ENCODE measurements at regions not wholly inside any gene's neighbourhood (a gene's known extent, or its start where the extent isn't known, plus 50 kb on each side); places are given as distances from the start of the nearest gene placed in this dataset.
A peak's percentile ranks its signal among the peaks of the same experiment; 100 is the strongest.
"Not testable (repeated sequence)": the region's sequence is repeated elsewhere in the genome, so short reads cannot be mapped to it uniquely, and the experiment has no call there.

DNA sequence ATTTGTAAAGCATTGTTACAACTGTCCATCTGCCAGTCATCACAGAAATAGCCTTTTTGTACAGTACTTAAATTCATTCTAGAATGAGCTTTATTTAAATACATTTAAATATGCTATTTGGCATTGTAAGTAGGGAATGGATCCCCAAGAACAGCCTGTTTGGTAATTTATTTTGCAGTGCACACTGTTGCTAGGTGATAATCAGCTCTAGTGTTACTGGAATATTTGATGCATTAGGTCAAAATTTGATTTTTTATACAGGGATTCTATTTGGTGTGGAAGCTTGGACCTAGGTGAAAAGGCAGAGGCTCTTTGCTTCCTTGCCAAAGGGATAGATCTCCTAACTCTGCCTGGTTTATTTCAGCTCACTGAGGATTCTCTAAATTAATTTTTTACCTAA, 593.7 kb downstream of the EPM2A start:
- Mint-ChIP-seq H3K9me3 (no peaks in the 10 kb centered on the region), H3K4me3 (no peak overlapping the region), H3K27ac (no peak overlapping the region), H3K36me3 (no peaks in the 10 kb centered on the region), H3K27me3 (no peaks in the 10 kb centered on the region), H3K4me1 (no peaks in the 10 kb centered on the region)
- no peak for ATAC-seq (ENCODE audit: low read depth in 2 of 2)
- DNase-seq: no peak

DNA sequence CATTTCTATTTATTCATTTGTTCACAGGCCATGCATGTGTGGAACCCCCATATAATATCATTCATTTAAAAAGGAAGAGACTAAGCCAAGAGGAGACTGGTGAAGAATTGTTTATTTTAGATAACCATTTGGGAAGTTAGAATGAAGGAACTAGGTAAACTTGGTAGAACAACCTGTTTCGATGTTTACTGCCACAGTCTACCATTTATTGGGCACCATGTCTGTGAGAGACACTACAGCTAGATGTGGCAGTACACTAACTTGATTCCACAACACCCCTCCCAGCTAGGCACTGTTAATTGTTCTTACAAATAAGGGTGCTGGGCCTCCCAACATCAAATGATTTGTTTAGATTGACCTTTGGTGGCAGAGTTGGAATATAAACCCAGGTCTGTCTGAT, 592.4 kb downstream of the EPM2A start:
- Mint-ChIP-seq H3K9me3 (no peaks in the 10 kb centered on the region), H3K4me1 (no peaks in the 10 kb centered on the region), H3K4me3 (no peak overlapping the region), H3K27me3 (no peaks in the 10 kb centered on the region), H3K36me3 (no peaks in the 10 kb centered on the region), H3K27ac (no peak overlapping the region)
- ATAC-seq (ENCODE audit: low read depth in 2 of 2) (no peak), DNase-seq (no peak)

DNA sequence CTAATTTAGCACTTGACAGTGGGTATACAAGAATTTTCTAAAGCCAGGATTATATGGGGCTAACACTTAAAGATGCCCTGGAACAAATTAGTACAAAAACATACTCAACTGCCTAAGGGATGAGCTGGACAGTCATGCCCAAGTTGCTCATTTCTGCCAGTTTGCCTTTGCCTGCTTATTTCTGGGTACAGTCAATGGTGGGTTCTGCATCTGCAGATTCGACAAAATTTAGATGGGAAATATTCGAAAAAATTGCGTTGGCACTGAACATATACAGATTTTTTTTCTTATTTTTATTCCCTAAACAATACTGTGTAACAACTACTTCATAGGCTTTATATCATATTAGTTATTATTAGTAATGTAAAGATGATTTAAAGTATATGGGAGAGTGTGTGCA, 591.9 kb downstream of the EPM2A start:
- H3K27ac Mint-ChIP-seq: no peak overlapping the region
- H3K9me3 Mint-ChIP-seq: no peaks in the 10 kb centered on the region
- H3K4me1 Mint-ChIP-seq: no peaks in the 10 kb centered on the region
- H3K27me3 Mint-ChIP-seq: no peaks in the 10 kb centered on the region
- no peaks in the 10 kb centered on the region for H3K36me3 Mint-ChIP-seq
- ATAC-seq (ENCODE audit: low read depth in 2 of 2) (no peak), DNase-seq (no peak)
- H3K4me3 Mint-ChIP-seq: no peak overlapping the region

DNA sequence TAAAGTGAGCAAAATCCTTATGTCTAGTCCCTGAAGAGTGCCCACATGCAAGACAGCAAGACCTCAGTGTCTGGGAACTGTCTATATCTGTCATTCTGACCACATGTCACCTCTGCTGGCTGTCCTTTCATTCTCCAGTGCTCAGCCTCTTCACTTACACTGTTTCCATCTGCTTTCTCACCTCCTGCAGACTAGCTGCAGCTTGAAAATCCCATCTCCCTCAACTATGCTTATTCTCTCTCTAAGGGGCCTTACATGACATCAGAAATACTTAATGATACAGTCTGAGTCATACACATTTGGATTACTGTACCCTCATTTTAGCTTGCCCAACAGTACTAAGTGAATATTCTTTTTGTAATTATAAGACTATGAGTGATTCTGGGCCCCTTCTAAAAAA, 587.8 kb downstream of the EPM2A start:
- H3K9me3 Mint-ChIP-seq: no peaks in the 10 kb centered on the region
- peaks cover 0 to 5% (median 0%) of the 10 kb centered on the region in 3 donors for H3K27me3 Mint-ChIP-seq
- peak overlapping the region in 1 of 6 donors; percentile 35 for H3K27ac Mint-ChIP-seq
- no peaks in the 10 kb centered on the region for H3K36me3 Mint-ChIP-seq
- H3K4me3 Mint-ChIP-seq: no peak overlapping the region
- H3K4me1 Mint-ChIP-seq: no peaks in the 10 kb centered on the region
- no peak for ATAC-seq (ENCODE audit: low read depth in 2 of 2)
- no peak for DNase-seq

DNA sequence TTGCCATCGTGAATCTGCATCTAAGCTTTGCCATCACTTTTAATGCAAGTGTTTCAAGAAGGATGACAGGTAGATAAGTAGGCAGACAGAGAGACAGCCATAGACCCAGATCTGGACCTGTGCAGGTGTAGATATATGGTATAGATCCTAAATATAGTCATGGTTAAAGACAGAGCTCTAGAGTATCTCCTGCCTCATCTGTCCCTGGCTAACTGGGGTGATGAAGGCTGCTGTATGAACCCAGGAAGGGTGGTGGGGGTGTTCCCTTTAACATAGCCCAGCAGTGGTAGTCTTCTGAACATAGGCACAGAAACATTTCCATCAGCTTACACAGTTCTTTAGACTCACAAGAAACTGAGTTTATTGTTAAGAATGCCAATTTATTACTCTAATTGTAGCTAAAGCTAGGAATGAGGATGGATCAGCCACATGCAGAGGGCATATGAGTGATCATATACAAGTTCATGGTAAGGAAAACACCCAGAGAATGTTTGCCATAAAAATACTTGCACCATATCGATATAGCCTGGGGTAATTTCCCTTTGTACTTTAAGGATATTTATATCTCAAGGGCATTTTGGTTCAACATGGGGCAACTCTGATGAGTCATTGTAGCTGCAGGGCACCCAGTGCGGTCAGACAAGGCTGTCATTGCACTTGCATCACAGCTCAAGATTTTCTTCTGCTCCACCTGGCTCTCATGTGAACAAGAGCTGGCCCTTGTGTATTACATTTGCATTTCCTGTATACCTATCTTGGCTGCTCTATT, 587.2 kb downstream of the EPM2A start:
- H3K4me1 Mint-ChIP-seq: no peaks in the 10 kb centered on the region
- no peak for ATAC-seq (ENCODE audit: low read depth in 2 of 2)

DNA sequence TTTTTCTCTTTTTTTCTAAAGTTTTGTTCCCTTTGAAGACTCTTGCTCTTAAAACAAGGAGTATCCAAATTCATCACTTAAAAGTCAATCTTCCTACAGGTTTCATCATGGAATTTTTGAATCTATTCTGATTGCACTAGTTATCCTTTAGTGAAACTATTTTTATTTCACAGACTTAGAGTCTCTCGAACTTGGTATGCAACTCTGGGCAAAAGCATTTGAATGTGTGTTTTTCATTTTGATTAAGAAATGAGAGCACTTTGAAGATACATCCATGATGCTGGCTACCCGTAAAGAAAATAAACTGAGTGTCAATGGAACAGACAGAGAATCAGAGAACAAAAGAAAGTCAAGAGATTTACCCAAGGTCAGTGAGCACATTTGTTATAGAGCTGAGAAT, 586.5 kb downstream of the EPM2A start:
- ATAC-seq (ENCODE audit: low read depth in 2 of 2): no peak
- no peak overlapping the region for H3K4me3 Mint-ChIP-seq
- H3K27me3 Mint-ChIP-seq: peaks cover 0 to 5% (median 0%) of the 10 kb centered on the region in 3 donors
- H3K9me3 Mint-ChIP-seq: no peaks in the 10 kb centered on the region
- H3K27ac Mint-ChIP-seq: peak overlapping the region in 1 of 6 donors; percentile 61
- DNase-seq: no peak
- no peaks in the 10 kb centered on the region for H3K36me3 Mint-ChIP-seq
- H3K4me1 Mint-ChIP-seq: no peaks in the 10 kb centered on the region

More for the DNA sequence above, 587.2 kb downstream of the EPM2A start:
- DNase-seq: no peak
- Mint-ChIP-seq H3K27ac (peak overlapping the region in 2 of 6 donors; percentile 35 to 61), H3K36me3 (no peaks in the 10 kb centered on the region), H3K9me3 (no peaks in the 10 kb centered on the region), H3K4me3 (no peak overlapping the region), H3K27me3 (peaks cover 0 to 5% (median 0%) of the 10 kb centered on the region in 3 donors)

DNA sequence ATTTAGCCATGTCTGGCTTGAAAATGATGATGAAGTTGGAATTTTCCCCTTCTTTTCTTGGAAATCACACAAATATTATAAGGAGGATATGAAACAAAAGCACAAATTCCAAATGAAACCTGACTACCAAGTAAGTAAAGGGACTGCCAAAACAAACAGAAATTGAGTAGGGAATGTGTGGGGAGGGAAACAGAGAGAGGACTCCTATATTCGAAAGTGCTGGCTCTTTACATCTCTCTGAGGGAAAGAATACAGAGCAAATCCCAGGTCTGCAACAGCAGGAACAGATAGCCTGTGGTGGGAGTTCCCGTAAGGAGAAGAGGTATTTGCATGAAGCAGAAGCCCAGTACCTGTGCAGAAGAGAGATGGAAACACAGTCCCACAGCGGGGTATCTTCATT, 583.7 kb downstream of the EPM2A start:
- Mint-ChIP-seq H3K4me1 (no peaks in the 10 kb centered on the region), H3K27ac (no peak overlapping the region), H3K9me3 (peaks cover 0 to 5% (median 2%) of the 10 kb centered on the region in 7 donors), H3K36me3 (no peaks in the 10 kb centered on the region), H3K27me3 (peaks cover 0 to 5% (median 0%) of the 10 kb centered on the region in 3 donors), H3K4me3 (no peak overlapping the region)
- DNase-seq (no peak), ATAC-seq (ENCODE audit: low read depth in 2 of 2) (no peak)

DNA sequence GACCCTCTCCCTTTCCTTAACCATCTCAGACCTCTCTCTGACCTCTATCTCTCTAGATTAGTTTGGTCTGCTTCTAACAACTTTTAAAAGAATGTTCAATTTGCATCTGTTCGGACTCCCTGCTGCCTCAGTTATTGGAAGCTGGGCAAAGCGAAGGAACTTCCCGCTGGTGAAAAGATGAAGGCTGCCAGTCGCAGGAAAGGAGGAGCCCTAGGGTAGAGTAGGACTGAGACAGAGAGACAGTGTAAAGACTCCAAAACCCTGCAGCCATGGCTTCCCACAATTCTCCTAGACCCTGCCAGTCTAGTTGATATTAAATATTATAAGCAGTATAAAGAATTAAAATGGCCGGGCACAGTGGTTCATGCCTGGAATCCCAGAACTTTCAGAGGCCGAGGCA, 581.8 kb downstream of the EPM2A start:
- DNase-seq (no peak), ATAC-seq (ENCODE audit: low read depth in 2 of 2) (no peak)
- Mint-ChIP-seq H3K4me3 (no peak overlapping the region), H3K27me3 (peaks cover 0 to 5% (median 0%) of the 10 kb centered on the region in 3 donors), H3K4me1 (no peaks in the 10 kb centered on the region), H3K9me3 (peaks cover 2 to 21% (median 10%) of the 10 kb centered on the region in 7 donors), H3K27ac (no peak overlapping the region), H3K36me3 (no peaks in the 10 kb centered on the region)

DNA sequence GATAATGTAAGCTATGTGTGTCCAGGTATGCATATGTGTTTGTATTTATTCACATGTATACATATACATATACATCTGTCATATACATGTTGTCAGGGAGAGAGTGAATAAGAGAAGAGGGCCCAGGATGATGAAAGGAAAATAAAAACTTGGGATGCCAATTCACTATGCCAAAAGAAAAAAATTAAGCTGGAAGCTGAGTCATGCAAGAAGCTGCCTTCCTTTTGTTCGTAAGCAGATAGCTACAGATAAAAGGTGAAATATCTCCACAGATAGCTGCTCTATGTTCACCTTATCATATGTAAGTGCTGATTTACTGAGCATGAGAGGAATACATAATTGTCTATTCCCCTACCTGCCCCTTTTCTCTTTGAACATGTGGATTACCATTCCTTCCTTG, 579.9 kb downstream of the EPM2A start:
- no peaks in the 10 kb centered on the region for H3K4me1 Mint-ChIP-seq
- no peaks in the 10 kb centered on the region for H3K36me3 Mint-ChIP-seq
- H3K4me3 Mint-ChIP-seq: no peak overlapping the region
- no peak overlapping the region for H3K27ac Mint-ChIP-seq
- DNase-seq (no peak), ATAC-seq (ENCODE audit: low read depth in 2 of 2) (no peak)
- no peaks in the 10 kb centered on the region for H3K27me3 Mint-ChIP-seq
- peaks cover 8 to 27% (median 15%) of the 10 kb centered on the region in 7 donors for H3K9me3 Mint-ChIP-seq

DNA sequence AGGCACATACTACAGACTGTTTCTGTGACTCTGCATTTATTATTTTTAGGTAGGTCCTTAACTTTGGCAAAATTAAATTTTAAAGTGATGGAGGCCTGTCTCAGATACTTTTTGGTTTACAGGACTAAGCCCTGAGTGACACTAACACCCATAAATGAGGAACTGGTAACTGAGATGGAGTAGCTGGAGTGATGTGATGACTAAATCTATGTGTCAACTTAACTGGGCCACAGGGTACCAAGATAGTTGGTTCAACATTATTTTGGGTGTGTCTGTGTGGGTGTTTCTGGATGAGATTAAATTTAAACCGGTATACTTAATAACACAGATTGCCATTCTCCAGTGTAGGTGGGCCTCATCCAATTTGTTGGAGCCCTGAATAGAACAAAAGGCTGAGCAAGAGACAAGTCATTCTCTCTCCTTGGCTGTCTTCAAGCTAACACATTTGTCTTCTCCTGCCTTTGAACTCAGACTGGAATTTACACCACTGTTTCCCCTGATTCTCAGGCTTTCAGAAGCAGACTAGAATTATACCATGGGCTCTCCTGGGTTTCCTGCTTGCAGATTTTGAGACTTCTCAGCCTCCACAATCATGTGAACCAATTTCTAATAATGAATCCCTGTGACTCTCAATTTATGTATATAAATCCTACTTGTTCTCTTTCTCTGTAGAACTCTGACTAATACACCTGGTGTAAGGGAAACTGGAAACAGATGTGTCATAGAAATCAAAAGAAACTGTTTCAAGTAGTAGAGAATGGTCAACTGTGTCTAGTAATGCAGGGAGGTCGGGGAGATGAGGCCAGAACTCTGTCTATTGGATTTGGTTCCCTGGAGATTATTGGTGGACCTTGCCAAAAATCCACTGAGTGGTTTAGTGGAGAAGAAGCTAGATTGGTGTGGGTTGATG, 579.2 kb downstream of the EPM2A start:
- ATAC-seq (ENCODE audit: low read depth in 2 of 2) (no peak), DNase-seq (no peak)
- no peaks in the 10 kb centered on the region for H3K4me1 Mint-ChIP-seq
- no peaks in the 10 kb centered on the region for H3K27me3 Mint-ChIP-seq
- no peaks in the 10 kb centered on the region for H3K36me3 Mint-ChIP-seq
- no peak overlapping the region for H3K27ac Mint-ChIP-seq
- no peak overlapping the region for H3K4me3 Mint-ChIP-seq
- peaks cover 8 to 27% (median 15%) of the 10 kb centered on the region in 7 donors for H3K9me3 Mint-ChIP-seq

DNA sequence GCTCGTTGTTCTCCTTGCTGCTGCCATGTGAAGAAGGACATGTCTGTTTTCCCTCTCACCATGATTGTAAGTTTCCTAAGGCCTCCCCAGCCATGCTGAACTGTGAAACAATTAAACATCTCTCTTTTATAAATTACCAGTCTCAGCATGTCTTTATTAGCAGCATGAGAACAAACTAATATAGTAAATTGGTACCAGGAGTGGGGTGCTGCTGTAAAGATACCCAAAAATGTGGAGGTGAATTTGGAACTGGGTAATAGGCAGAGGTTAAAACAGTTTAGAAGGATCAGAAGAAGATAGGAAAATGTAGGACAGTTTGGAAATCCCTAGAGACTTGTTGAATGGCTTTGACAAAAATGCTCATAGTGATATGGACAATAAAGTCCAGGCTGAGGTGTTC, 576.7 kb downstream of the EPM2A start:
- not testable (repeated sequence) for ATAC-seq (ENCODE audit: low read depth in 2 of 2); H3K4me1 Mint-ChIP-seq; H3K27me3 Mint-ChIP-seq; H3K27ac Mint-ChIP-seq; H3K36me3 Mint-ChIP-seq; DNase-seq
- H3K4me3 Mint-ChIP-seq: peak overlapping the region in 1 of 8 donors; percentile 39
- peaks cover 9 to 27% (median 15%) of the 10 kb centered on the region in 7 donors for H3K9me3 Mint-ChIP-seq

DNA sequence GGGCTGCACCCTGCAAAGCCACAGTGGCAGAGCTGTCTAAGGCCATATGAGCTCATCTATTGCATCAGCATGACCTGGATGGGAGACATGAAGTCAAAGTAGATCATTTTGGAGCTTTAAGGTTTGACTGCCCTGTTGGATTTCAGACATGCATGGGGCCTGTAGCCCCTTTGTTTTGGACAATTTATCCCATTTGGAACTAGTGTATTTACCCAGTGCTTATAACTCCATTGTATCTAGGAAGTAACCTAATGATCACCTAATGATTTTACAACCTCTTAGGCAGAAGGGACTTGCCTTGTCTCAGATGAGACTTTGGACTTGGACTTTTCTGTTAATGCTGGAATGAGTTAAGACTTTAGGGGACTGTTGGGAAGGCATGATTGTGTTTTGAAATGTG, 575.4 kb downstream of the EPM2A start:
- H3K4me3 Mint-ChIP-seq: no peak overlapping the region
- no peak overlapping the region for H3K27ac Mint-ChIP-seq
- H3K27me3 Mint-ChIP-seq: no peaks in the 10 kb centered on the region
- no peak for DNase-seq
- ATAC-seq (ENCODE audit: low read depth in 2 of 2): no peak
- H3K36me3 Mint-ChIP-seq: no peaks in the 10 kb centered on the region
- peaks cover 9 to 27% (median 15%) of the 10 kb centered on the region in 7 donors for H3K9me3 Mint-ChIP-seq
- H3K4me1 Mint-ChIP-seq: no peaks in the 10 kb centered on the region

DNA sequence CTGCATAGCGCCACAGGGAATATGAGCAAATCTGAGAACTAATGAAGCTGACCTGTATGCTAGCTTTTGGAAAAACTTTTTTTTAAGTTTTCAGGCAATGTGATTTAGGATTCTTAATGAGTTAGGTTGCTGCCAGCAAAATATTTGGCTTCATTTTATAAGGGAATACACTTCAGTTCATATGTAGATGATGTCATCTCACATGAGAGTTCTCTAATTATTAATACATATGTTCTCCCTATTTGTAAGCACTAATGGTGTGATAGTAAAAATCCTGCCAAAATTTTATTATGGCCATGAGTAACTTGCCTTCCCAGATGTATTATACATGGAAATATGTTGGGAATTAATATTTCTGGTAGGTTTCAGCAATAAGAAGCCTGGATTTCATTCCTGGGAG, 573.8 kb downstream of the EPM2A start:
- Mint-ChIP-seq H3K36me3 (no peaks in the 10 kb centered on the region), H3K27me3 (no peaks in the 10 kb centered on the region), H3K4me3 (no peak overlapping the region), H3K27ac (no peak overlapping the region), H3K4me1 (no peaks in the 10 kb centered on the region), H3K9me3 (peaks cover 9 to 25% (median 15%) of the 10 kb centered on the region in 7 donors)
- no peak for DNase-seq
- no peak for ATAC-seq (ENCODE audit: low read depth in 2 of 2)

DNA sequence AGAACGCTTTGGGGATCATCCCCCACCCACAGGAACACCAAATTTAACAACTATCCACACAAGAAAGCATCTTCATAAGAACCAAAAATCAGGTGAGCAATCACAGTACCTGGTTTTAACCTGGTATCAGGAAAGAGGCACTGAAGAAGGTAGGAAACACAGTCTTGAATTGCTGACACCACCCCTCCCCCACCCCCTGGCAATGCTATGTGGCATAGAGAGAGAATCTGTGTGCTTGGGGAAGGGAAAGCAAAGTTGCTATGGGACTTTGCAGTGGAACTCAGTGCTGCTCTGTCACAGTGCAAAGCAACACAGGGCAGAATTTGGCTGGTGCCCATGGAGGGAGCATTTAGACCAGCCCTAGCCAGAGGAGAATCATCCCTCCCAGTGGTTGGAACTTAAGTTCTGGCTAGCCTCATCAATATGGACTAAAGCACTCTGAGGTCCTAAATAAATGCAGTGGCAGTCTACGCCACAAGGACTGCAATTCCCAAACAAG, 565.5 kb downstream of the EPM2A start:
- no peak for ATAC-seq (ENCODE audit: low read depth in 2 of 2)

More for the DNA sequence above, 565.5 kb downstream of the EPM2A start:
- H3K9me3 Mint-ChIP-seq: peaks cover 0 to 2% (median 0%) of the 10 kb centered on the region in 7 donors
- H3K27ac Mint-ChIP-seq: no peak overlapping the region
- DNase-seq: no peak
- H3K4me3 Mint-ChIP-seq: no peak overlapping the region
- H3K36me3 Mint-ChIP-seq: no peaks in the 10 kb centered on the region
- no peaks in the 10 kb centered on the region for H3K4me1 Mint-ChIP-seq
- peaks cover 0 to 5% (median 5%) of the 10 kb centered on the region in 3 donors for H3K27me3 Mint-ChIP-seq
